NCI-H748 treated with DMSO at 0.1 percent for 48 hours (cell line): ENCODE measurements at regions not wholly inside any gene's neighbourhood (a gene's known extent, or its start where the extent isn't known, plus 50 kb on each side); places are given as distances from the start of the nearest gene placed in this dataset.
"Not testable (repeated sequence)": the region's sequence is repeated elsewhere in the genome, so short reads cannot be mapped to it uniquely, and the experiment has no call there.

Experiments
- DNase-seq: peaks from one replicate; lab custom pipeline; 2025; lab: John Stamatoyannopoulos, UW

DNA sequence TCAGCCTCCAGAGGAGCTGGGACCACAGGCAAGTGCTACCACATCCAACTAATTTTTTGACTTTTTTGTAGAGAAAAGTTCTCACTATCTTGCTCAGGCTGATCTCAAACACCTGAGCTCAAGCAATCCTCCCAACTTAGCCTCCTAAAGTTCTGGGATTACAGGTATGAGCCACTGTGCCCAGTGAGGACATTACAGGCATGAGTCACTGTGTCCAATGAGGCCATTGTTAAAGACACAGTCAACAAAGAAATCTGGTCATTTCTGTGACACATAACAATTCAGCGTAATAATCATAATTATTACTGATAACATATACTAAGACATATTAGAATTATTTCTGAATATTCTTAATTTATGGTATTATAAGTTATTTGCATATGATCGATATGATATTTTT, 463.4 kb upstream of the NDN start:
- DNase-seq = no peak

DNA sequence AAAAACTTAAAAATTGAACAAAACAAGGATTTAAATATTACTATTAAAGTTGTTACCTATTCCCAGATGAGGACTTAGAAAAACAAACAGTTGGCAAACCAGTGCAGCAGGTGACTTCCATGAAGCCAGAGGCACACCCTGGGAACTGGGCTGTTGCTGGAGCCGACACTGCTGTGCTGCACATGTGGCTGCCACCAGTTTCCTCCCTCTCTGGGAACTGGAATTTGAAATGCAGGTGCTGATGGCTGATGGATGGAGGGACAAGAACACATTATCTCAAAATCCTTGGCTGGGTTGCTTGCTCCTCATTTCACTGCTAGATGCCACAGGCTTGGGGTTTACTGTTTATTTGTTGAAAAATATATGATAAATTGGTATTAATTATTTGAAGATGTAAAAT, 471.2 kb upstream of the NDN start:
- not testable (repeated sequence) for DNase-seq

GRCh38 chr15:24165512-24165911, 478.4 kb upstream of the NDN start:
- DNase-seq = not testable (repeated sequence)

DNA sequence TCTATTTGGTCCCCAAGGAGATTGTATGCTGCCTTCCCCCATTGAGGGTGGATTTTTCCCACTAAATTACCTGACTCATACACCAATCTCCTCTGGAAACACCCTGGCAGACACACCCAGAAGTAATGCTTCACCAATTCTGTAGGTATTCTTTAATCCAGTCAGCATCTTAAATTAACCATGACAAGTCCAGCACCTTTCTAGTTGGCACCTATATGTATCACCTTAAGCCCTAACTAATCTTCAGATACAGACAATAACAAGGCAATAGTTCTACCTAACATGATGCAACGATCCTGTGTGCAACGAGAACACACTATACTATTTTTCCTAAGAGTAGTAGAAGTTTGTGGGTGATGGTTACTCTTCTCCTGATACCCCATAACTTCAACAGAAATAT, 473.3 kb upstream of the NPAP1 start:
- DNase-seq = not testable (repeated sequence)

GRCh38 chr15:24211742-24212476, 463.7 kb upstream of the NPAP1 start:
- not testable (repeated sequence) for DNase-seq

DNA sequence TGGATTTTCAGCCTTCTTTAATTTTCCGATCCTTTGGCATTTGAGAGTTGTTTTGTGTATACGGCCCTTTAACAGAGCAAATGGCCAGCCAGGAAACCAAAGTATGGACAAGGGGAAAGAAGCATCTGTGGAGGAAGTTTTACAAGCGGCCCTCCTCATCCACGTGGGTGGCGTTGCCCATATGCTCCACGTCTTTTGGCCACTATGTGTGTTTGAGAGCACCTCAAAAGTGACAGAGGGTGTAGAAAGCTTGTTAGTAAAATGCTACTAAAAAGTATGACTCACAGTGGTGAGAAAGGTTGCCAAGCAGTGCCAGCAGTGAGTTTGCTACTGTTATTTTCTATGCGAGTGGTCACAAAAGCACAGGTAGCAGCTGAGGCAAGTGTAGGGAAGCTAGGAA, 451.8 kb upstream of the NPAP1 start:
- DNase-seq = no peak

DNA sequence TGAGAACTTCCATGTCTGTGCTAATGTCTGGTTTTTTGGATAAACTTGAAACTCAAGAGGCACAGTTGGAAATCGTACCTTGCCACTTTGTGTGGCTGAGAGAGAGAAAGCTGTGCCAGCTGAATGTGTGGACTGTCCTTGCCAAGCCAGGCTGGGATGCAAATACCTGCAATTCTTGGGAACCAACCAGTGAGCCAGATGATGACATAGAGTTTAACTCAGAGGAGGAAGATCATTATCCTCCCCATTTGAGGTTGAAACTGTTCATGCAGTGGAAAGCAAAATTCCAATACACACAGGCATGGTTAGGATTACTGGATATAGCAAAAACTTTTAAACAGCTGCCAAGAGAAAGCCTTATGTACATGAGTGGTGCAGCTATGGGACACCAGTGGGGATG, 451.4 kb upstream of the NPAP1 start:
- no peak for DNase-seq

GRCh38 chr15:24228922-24229321, 446.7 kb upstream of the NPAP1 start:
- not testable (repeated sequence) for DNase-seq

- DNase-seq = not testable (repeated sequence)
Observed at GRCh38 chr15:24233134-24233533, 442.4 kb upstream of the NPAP1 start.

DNA sequence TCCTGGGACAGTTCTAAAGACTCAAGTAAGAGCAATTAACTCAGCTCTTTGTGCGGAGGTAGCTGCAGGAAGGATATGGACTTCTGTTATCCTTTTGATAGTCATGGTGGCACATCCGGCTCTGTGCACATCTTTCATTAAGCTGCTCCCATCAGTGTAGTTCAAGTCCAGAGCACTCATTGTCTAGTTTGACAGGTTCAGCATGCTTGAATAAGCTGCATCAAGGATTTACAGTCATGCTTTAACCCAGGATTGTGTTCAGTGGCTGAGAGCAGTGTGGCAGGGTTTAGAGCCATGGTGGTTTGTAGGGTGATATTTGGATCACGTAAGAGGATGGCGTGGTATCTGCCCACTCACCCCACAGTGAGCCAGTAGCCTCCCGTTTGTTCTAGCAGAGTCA, 435.0 kb upstream of the NPAP1 start:
- DNase-seq = not testable (repeated sequence)

DNA sequence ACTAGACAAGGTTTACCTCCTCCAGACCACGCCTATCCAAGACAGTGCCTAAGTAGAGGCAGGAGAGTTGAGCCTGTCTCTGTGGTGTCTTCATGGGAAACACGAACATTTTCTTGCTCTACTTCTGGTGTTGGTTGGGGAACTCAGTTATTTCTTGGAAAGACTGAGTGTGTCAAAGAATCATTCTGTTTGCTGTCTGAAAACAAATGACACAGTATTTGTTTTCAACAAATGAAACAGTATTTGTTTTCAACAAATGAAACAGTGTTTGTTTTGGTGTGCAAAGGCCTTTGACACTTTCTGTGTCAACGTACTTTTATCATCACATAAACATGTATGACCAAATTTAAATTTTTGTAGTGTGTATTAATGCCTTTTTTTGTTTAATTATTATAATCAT, 416.5 kb upstream of the NPAP1 start:
- DNase-seq = not testable (repeated sequence)

DNA sequence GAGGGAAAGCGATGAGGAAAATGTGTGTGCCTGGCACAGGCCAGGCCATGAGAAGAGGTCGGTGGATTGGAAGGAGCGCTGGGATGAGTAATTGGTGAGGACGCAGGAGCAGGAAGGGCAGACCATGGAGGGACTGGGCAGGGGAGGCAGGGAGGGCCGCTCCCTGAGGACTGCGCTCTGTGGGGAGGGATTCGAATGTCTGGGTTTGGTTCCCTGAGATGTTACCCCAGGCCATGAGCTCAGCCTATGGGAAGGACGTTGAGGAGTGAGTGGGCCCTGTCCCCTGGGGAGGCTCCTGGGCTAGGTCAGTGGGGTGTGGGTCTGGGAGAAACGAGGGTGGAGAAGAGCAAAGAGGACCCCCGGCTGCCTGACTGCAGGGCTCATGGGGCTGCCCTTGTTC, 415.2 kb upstream of the NPAP1 start:
- not testable (repeated sequence) for DNase-seq

- not testable (repeated sequence) for DNase-seq
Observed at GRCh38 chr15:24260854-24261253, 414.7 kb upstream of the NPAP1 start.

DNA sequence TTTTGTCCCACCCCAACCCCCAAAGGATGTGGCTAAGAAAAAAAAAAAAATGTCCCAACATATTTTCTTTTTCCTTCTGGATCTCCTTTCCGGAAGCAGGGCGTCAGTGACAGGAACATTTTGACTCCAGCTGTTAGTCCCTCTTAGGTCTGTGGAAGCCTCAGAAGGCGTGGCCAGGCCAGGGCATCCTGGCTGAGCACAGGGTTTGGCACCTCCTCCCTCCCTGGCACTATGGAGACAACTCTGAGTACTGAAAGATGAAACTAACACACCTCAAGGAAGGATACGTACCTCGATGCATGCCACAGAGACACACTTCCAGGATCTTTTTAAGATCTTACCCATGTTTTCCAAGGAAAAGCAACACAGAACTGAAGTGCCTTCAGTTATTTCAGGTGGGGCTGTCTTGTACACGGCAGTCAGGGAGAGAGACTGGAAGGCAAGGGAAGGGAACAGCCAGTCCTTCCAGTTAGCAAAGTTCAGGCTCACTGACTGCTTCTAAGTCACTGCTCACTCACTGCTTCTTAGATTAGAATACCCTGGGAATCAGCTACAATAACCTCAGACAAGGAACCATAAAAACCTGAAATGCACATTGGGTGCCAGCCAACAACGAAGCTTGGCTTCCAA, 406.9 kb upstream of the NPAP1 start:
- not testable (repeated sequence) for DNase-seq

DNA sequence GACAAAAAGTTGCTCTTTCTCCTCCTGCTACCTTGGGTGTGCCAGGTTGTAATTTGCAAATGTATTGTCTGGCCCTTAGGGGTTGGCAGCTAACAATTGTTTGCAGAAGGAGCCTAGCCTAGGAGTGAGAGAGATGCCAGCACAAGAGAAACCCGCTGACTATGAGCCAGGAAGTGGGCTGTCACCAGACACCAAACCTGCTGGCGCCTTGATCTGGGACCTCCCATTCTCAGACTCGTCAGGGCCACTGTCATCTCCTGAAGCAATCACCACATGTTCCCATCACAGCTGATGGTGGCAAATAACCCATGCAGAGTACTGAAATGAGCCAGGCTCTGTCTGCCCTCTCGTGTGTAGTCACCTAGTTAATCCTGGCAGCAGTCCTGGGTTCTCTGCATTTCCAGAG, 406.4 kb upstream of the NPAP1 start:
- no peak for DNase-seq

GRCh38 chr15:24269923-24270322, 405.7 kb upstream of the NPAP1 start:
- DNase-seq = no peak

DNA sequence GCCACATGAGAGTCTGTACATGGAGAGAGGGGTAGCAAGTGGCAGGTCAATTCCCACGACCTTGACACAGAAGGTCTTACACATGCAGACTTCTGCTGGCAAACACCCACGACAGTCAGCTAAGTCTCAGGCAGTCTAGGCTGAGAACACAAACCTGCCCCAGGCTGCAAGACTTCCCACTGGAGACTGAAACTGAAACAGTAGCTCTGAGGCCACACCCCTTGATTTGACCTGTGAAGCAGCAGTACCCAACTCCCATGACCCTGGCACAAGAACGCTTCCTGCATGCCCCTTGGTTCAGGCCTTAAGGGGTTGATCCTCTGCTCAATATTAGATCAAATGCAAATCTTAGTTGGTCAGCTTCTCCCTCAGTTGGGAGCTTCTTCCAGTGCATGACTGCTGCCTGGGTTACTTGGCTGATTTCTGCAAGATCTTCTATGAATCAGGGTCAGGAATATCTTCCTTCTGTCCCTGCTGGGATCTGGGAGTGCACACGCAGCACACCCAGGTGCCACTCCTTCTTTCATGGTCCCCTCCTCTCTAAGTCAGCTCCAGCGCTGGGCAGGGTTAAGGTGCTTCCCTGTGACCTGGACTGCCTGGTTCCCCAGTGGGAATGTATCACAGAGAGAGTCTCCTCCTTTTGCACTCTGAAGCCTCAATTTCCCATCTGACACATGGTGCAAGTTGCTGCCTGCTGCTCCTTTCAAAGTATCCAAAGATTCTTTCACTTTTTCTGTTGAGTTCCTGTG, 403.9 kb upstream of the NPAP1 start:
- DNase-seq = not testable (repeated sequence)

DNA sequence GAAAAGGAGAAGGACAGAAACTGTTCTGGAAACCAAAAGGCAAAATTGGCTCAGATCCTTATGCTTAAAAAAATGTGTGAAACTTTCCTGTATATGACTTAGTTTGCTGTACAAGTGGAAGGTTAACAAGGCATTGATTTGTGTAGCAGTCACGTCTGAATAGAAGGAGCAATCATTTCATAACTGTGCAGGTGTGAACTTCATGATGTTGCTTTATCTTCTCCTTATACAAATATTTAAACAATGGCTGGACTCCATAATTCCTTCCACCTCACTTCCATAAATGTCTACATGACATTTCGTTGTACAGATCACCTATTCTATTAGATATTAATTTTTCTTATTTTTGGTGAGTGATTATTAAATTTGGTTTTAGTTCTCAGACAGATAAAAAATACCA, 382.7 kb upstream of the NPAP1 start:
- DNase-seq = no peak

DNA sequence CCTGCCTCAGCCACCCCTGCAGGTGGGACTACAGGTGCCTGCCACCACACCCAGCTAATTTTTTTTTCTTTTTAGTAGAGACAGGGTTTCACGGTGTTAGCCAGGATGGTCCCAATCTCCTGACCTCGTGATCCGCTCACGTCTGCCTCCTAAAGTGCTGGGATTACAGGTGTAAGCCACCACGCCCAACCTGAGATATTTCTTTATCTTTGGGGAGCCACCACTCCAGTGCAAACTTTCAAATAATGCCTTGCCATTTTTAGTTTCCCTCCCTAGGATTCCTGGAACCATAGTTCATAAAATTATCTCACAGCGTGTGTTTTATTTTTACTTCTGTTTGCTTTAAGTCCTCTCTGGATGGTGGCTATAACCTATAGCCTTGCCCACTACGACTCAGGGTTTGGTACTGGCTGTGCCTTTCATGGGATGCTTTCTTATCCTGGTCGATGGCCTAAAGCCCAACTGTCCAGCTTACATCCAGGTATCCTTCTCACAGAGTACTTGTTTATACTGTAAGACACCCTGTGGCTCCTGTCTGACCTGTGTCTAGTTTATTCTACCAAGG, 374.7 kb upstream of the NPAP1 start:
- DNase-seq = not testable (repeated sequence)

- DNase-seq = not testable (repeated sequence)
Observed at GRCh38 chr15:24301999-24302398, 373.6 kb upstream of the NPAP1 start.

- DNase-seq = not testable (repeated sequence)
Observed at GRCh38 chr15:24304747-24305146, 370.8 kb upstream of the NPAP1 start.

DNA sequence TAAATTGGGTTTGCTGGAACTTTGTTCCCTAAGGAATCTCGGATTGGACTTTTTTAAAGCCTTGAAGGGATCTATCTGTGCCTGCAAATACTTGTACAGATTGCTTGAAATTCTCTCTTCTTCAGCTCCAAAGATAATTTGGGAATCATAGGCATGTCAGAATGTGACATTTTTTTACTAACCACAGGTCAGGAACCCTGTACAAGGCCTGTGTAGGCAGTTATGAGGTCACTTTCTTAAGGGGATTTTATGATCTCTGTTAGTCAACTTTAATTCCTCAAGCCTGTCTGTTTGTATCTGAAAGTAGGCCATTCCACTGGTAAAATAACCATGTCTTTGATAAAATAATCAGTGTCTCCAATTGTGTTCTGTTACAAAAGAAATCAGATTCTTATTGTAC, 369.9 kb upstream of the NPAP1 start:
- DNase-seq = not testable (repeated sequence)

DNA sequence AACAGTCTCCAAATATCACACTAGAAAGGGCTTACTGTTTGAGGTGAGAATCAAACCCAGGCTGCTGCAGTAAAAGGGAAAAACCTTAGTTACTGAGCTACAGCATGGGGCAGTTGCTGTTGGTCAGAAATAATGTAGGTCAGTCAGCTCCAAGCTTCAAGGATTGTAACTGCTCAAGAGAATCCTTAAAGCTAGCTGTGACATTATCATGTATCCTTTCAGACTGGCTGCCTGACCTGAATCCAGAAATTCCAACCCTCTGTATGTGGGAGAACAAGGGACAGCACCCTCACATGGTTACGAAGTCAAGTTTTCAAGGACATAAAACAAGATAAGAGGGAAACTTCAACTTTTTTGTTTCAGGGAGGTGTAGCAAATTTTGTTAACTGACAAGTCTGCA, 365.9 kb upstream of the NPAP1 start:
- not testable (repeated sequence) for DNase-seq
